ENCODE measurements at regions not wholly inside any gene's neighbourhood (a gene's known extent, or its start where the extent isn't known, plus 50 kb on each side); places are given as distances from the start of the nearest gene placed in this dataset.

- TF ChIP-seq CTCF (IDR thresholded peaks at IDR 0.05 in 8 of 11, conservative IDR thresholded peaks at IDR 0.05 in 3 of 11) = no peak
- TF ChIP-seq POLR2A (IDR thresholded peaks at IDR 0.05) = no peak
- no peak for TF ChIP-seq POLR2AphosphoS5 (IDR thresholded peaks at IDR 0.05)
Observed at GRCh38 chr3:18681818-18682345, 256.7 kb upstream of the SATB1 start.

Measured in spleen (tissue), 7 donors.